ENCODE measurements at regions not wholly inside any gene's neighbourhood (a gene's known extent, or its start where the extent isn't known, plus 50 kb on each side); places are given as distances from the start of the nearest gene placed in this dataset.

DNA sequence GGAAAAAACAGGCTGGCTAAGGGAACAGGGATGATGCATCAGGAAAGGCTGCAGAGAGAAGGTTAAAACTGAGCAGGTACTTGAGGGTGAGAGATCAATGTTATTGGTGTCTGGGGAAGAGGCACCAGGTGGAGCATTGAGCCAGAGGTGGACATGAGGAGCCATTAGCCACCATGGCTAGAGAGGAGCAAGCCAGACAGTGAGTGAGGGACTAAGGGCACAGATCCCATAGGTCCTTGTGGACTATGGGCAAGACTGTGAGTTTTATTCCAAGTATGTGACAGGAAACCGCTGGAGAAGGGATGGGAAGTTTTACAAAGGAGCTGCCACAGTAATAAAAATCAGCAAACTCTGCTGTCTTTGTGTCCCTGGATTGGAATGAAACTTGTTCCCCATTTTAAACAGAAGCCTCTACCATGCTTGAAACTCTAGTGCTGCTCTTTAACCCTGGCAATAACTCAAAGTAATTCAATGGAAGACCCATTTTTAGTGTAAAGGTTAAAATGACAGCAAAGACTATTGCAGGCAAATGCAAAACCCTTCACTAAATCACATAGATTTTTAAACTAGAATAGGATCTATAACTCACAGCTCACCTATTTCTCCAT, 349.8 kb downstream of the ENC1 start:
- TF ChIP-seq RAD21 (IDR thresholded peaks at IDR 0.05; ENCODE audit: low read depth) (0 out of 2 replicates have a peak, but pooled peaks have one; percentile 9), EGR1 (IDR thresholded peaks at IDR 0.05) (no peak)

DNA sequence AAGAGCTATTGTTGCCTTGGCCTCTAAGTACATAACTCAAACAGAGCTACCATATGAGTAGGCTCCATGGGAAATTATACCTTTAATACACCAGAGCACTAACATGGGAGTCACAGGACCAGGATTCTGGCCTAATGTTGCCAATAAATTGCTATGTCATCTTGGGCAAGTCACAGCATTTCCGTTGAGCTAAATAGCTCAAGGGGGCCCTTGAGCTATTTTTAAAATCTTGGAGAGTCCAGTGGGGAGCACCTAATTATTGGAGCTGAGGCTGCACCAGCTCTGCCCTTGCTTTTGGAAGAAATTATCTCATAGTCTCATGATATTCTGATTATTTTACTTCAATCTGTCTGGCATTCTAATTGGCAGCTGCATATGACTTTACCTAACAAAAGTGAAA, 350.8 kb downstream of the ENC1 start:
- TF ChIP-seq ZBTB7A (IDR thresholded peaks at IDR 0.05; ENCODE audit: low read depth) (no peak), NFIC (IDR thresholded peaks at IDR 0.05) (no peak), EP300 (IDR thresholded peaks at IDR 0.05; ENCODE audit: borderline replicate concordance) (no peak), USF1 (IDR thresholded peaks at IDR 0.05) (no peak), TCF12 (IDR thresholded peaks at IDR 0.05; ENCODE audit: low read depth) (no peak), CEBPB (IDR thresholded peaks at IDR 0.05) (no peak), TAF1 (IDR thresholded peaks at IDR 0.05; ENCODE audit: low read depth) (no peak)

DNA sequence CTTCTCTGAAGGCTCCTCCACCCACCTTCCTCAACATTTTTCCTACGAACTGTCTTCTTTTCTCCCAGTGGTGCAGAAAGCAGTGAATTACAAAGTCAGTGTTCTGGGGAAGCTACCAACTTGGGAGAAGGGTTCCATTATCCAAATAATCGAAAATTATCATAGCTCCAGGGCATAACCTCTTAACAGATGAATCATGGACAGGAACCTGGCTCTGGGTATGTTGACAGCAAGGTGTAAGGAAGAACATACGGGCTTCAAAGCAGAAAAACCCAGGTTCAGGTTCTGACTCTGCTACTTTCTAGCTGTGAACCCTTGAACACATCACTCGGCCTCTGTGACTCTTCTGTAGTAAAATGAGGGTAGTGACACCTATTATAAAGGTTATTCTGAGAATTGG, 351.3 kb downstream of the ENC1 start:
- TF ChIP-seq MAX (IDR thresholded peaks at IDR 0.05): no peak
- TF ChIP-seq NFIC (IDR thresholded peaks at IDR 0.05): no peak
- no peak for TF ChIP-seq USF1 (IDR thresholded peaks at IDR 0.05)
- TF ChIP-seq EP300 (IDR thresholded peaks at IDR 0.05; ENCODE audit: borderline replicate concordance): no peak
- no peak for TF ChIP-seq CEBPB (IDR thresholded peaks at IDR 0.05)
- no peak for TF ChIP-seq TAF1 (IDR thresholded peaks at IDR 0.05; ENCODE audit: low read depth)
- no peak for TF ChIP-seq TEAD4 (IDR thresholded peaks at IDR 0.05)
- no peak for TF ChIP-seq TCF12 (IDR thresholded peaks at IDR 0.05; ENCODE audit: low read depth)
- TF ChIP-seq REST (IDR thresholded peaks at IDR 0.05; ENCODE audit: low read depth): no peak
- TF ChIP-seq CREB1 (IDR thresholded peaks at IDR 0.05; ENCODE audit: low read depth): no peak
- no peak for TF ChIP-seq FOXM1 (IDR thresholded peaks at IDR 0.05; ENCODE audit: borderline replicate concordance, low read depth)

GRCh38 chr5:74288448-74289108, 351.9 kb downstream of the ENC1 start:
- TF ChIP-seq NFIC (IDR thresholded peaks at IDR 0.05) (no peak), YY1 (IDR thresholded peaks at IDR 0.05; ENCODE audit: low read depth) (no peak), USF1 (IDR thresholded peaks at IDR 0.05) (no peak), RAD21 (IDR thresholded peaks at IDR 0.05; ENCODE audit: low read depth) (no peak), CREB1 (IDR thresholded peaks at IDR 0.05; ENCODE audit: low read depth) (no peak), EP300 (IDR thresholded peaks at IDR 0.05; ENCODE audit: borderline replicate concordance) (no peak), TAF1 (IDR thresholded peaks at IDR 0.05; ENCODE audit: low read depth) (no peak), MAX (IDR thresholded peaks at IDR 0.05) (no peak), ZBTB7A (IDR thresholded peaks at IDR 0.05; ENCODE audit: low read depth) (no peak), TEAD4 (IDR thresholded peaks at IDR 0.05) (no peak), REST (IDR thresholded peaks at IDR 0.05; ENCODE audit: low read depth) (no peak), EGR1 (IDR thresholded peaks at IDR 0.05) (no peak), FOXM1 (IDR thresholded peaks at IDR 0.05; ENCODE audit: borderline replicate concordance, low read depth) (no peak), CEBPB (IDR thresholded peaks at IDR 0.05) (no peak), TCF12 (IDR thresholded peaks at IDR 0.05; ENCODE audit: low read depth) (no peak)

GRCh38 chr5:74288038-74288437, 352.5 kb downstream of the ENC1 start:
- TF ChIP-seq NFIC (IDR thresholded peaks at IDR 0.05) (no peak), MAX (IDR thresholded peaks at IDR 0.05) (no peak), ZBTB7A (IDR thresholded peaks at IDR 0.05; ENCODE audit: low read depth) (no peak), EP300 (IDR thresholded peaks at IDR 0.05; ENCODE audit: borderline replicate concordance) (no peak), TEAD4 (IDR thresholded peaks at IDR 0.05) (no peak), RAD21 (IDR thresholded peaks at IDR 0.05; ENCODE audit: low read depth) (no peak), CEBPB (IDR thresholded peaks at IDR 0.05) (no peak), TAF1 (IDR thresholded peaks at IDR 0.05; ENCODE audit: low read depth) (no peak), YY1 (IDR thresholded peaks at IDR 0.05; ENCODE audit: low read depth) (no peak), TCF12 (IDR thresholded peaks at IDR 0.05; ENCODE audit: low read depth) (no peak), USF1 (IDR thresholded peaks at IDR 0.05) (no peak), CREB1 (IDR thresholded peaks at IDR 0.05; ENCODE audit: low read depth) (no peak), REST (IDR thresholded peaks at IDR 0.05; ENCODE audit: low read depth) (no peak)
